ENCODE measurements at regions not wholly inside any gene's neighbourhood (a gene's known extent, or its start where the extent isn't known, plus 50 kb on each side); places are given as distances from the start of the nearest gene placed in this dataset.

- Histone ChIP-seq H3K4me3 (ENCODE audit: low read length in 2 of 2) (no peak overlapping the region), H3K27me3 (ENCODE audit: control insufficient read depth in 3 of 3, insufficient read depth in 3 of 3, low read depth in 1 of 3, low read length in 3 of 3) (no peaks in the 10 kb centered on the region), H3K23ac (ENCODE audit: low read depth, low read length, poor library complexity) (no peak overlapping the region), H4K91ac (ENCODE audit: low read depth, low read length, poor library complexity) (no peak overlapping the region), H3K4me2 (ENCODE audit: insufficient read depth, low read length, poor library complexity, severe bottlenecking) (no peak overlapping the region), H3K79me1 (ENCODE audit: low read depth, low read length) (no peaks in the 10 kb centered on the region), H2BK5ac (ENCODE audit: low read length) (no peak overlapping the region), H2BK15ac (ENCODE audit: low read length) (no peak overlapping the region), H3K4me1 (ENCODE audit: control insufficient read depth in 2 of 2, insufficient read depth in 1 of 2, low read depth in 1 of 2, low read length in 2 of 2) (no peaks in the 10 kb centered on the region), H3K18ac (ENCODE audit: low read length) (no peak overlapping the region), H3K9ac (ENCODE audit: low read depth, low read length, poor library complexity) (no peak overlapping the region), H2BK12ac (ENCODE audit: low read length) (no peak overlapping the region), H3K14ac (ENCODE audit: low read length) (no peak overlapping the region), H3K9me3 (replicated peaks in 1 of 2; ENCODE audit: control insufficient read depth in 2 of 2, insufficient read depth in 1 of 2, low read depth in 1 of 2, low read length in 2 of 2) (peaks cover 0 to 2% of the 10 kb centered on the region in 2 donors), H3K36me3 (replicated peaks in 1 of 2; ENCODE audit: control insufficient read depth in 2 of 2, insufficient read depth in 2 of 2, low read length in 2 of 2) (no peaks in the 10 kb centered on the region), H3K27ac (replicated peaks; ENCODE audit: low read length) (no peak overlapping the region), H2AFZ (ENCODE audit: low read length) (no peak overlapping the region), H3K4ac (ENCODE audit: low read length) (no peak overlapping the region), H2AK5ac (ENCODE audit: low read depth, low read length) (no peak overlapping the region), H2BK120ac (ENCODE audit: low read depth, low read length) (no peak overlapping the region), H4K8ac (ENCODE audit: low read depth, low read length) (no peak overlapping the region)
- DNase-seq (ENCODE audit: low spot score), result no peak
- WGBS, 2 donors (ENCODE audit: extremely low coverage in 2 of 2, insufficient read length in 2 of 2, insufficient replicate concordance in 1 of 2), result no CpG with 5 or more reads among the region's 6 CpGs
These were observed 356.5 kb upstream of the SOX5 start for GRCh38 chr12:24306001-24306400.

- no peak overlapping the region for H2BK120ac ChIP-seq (ENCODE audit: low read depth, low read length)
- H3K27me3 ChIP-seq (ENCODE audit: control insufficient read depth in 3 of 3, insufficient read depth in 3 of 3, low read depth in 1 of 3, low read length in 3 of 3), result no peaks in the 10 kb centered on the region
- H3K14ac ChIP-seq (ENCODE audit: low read length), result no peak overlapping the region
- no peak overlapping the region for H3K18ac ChIP-seq (ENCODE audit: low read length)
- H2BK12ac ChIP-seq (ENCODE audit: low read length), result no peak overlapping the region
- no peak overlapping the region for H2BK5ac ChIP-seq (ENCODE audit: low read length)
- peaks cover 0 to 2% of the 10 kb centered on the region in 2 donors for H3K9me3 ChIP-seq (replicated peaks in 1 of 2; ENCODE audit: control insufficient read depth in 2 of 2, insufficient read depth in 1 of 2, low read depth in 1 of 2, low read length in 2 of 2)
- H2AFZ ChIP-seq (ENCODE audit: low read length), result no peak overlapping the region
- H3K4me1 ChIP-seq (ENCODE audit: control insufficient read depth in 2 of 2, insufficient read depth in 1 of 2, low read depth in 1 of 2, low read length in 2 of 2), result no peaks in the 10 kb centered on the region
- H3K4ac ChIP-seq (ENCODE audit: low read length), result no peak overlapping the region
- no peak overlapping the region for H4K8ac ChIP-seq (ENCODE audit: low read depth, low read length)
- H3K4me2 ChIP-seq (ENCODE audit: insufficient read depth, low read length, poor library complexity, severe bottlenecking), result no peak overlapping the region
- H3K9ac ChIP-seq (ENCODE audit: low read depth, low read length, poor library complexity), result no peak overlapping the region
- H3K27ac ChIP-seq (replicated peaks; ENCODE audit: low read length), result no peak overlapping the region
- H2BK15ac ChIP-seq (ENCODE audit: low read length), result no peak overlapping the region
- no peaks in the 10 kb centered on the region for H3K79me1 ChIP-seq (ENCODE audit: low read depth, low read length)
- 100% methylated on average over 1 of the region's 4 CpGs for WGBS, 2 donors (ENCODE audit: extremely low coverage in 2 of 2, insufficient read length in 2 of 2, insufficient replicate concordance in 1 of 2)
- H3K4me3 ChIP-seq (ENCODE audit: low read length in 2 of 2), result no peak overlapping the region
- no peak overlapping the region for H3K23ac ChIP-seq (ENCODE audit: low read depth, low read length, poor library complexity)
- H2AK5ac ChIP-seq (ENCODE audit: low read depth, low read length), result no peak overlapping the region
- H3K36me3 ChIP-seq (replicated peaks in 1 of 2; ENCODE audit: control insufficient read depth in 2 of 2, insufficient read depth in 2 of 2, low read length in 2 of 2), result no peaks in the 10 kb centered on the region
- no peak for DNase-seq (ENCODE audit: low spot score)
- no peak overlapping the region for H4K91ac ChIP-seq (ENCODE audit: low read depth, low read length, poor library complexity)
These were observed 354.8 kb upstream of the SOX5 start for GRCh38 chr12:24304285-24304684.

- Histone ChIP-seq H2BK5ac (ENCODE audit: low read length) (no peak overlapping the region), H2BK120ac (ENCODE audit: low read depth, low read length) (no peak overlapping the region), H3K27me3 (ENCODE audit: control insufficient read depth in 3 of 3, insufficient read depth in 3 of 3, low read depth in 1 of 3, low read length in 3 of 3) (no peaks in the 10 kb centered on the region), H3K14ac (ENCODE audit: low read length) (no peak overlapping the region), H3K9ac (ENCODE audit: low read depth, low read length, poor library complexity) (no peak overlapping the region), H2BK15ac (ENCODE audit: low read length) (no peak overlapping the region), H4K8ac (ENCODE audit: low read depth, low read length) (no peak overlapping the region), H2AFZ (ENCODE audit: low read length) (no peak overlapping the region), H2AK5ac (ENCODE audit: low read depth, low read length) (no peak overlapping the region), H3K18ac (ENCODE audit: low read length) (no peak overlapping the region), H3K79me1 (ENCODE audit: low read depth, low read length) (no peaks in the 10 kb centered on the region), H3K9me3 (replicated peaks in 1 of 2; ENCODE audit: control insufficient read depth in 2 of 2, insufficient read depth in 1 of 2, low read depth in 1 of 2, low read length in 2 of 2) (peaks cover 0 to 2% of the 10 kb centered on the region in 2 donors), H3K23ac (ENCODE audit: low read depth, low read length, poor library complexity) (no peak overlapping the region), H3K4me3 (ENCODE audit: low read length in 2 of 2) (no peak overlapping the region), H3K4me1 (ENCODE audit: control insufficient read depth in 2 of 2, insufficient read depth in 1 of 2, low read depth in 1 of 2, low read length in 2 of 2) (peaks cover 0 to under 1% of the 10 kb centered on the region in 2 donors), H3K36me3 (replicated peaks in 1 of 2; ENCODE audit: control insufficient read depth in 2 of 2, insufficient read depth in 2 of 2, low read length in 2 of 2) (no peaks in the 10 kb centered on the region), H3K4ac (ENCODE audit: low read length) (no peak overlapping the region), H3K4me2 (ENCODE audit: insufficient read depth, low read length, poor library complexity, severe bottlenecking) (no peak overlapping the region), H4K91ac (ENCODE audit: low read depth, low read length, poor library complexity) (no peak overlapping the region), H2BK12ac (ENCODE audit: low read length) (no peak overlapping the region), H3K27ac (replicated peaks; ENCODE audit: low read length) (no peak overlapping the region)
- WGBS, 2 donors (ENCODE audit: extremely low coverage in 2 of 2, insufficient read length in 2 of 2, insufficient replicate concordance in 1 of 2), result no CpG with 5 or more reads among the region's 1 CpG
- no peak for DNase-seq (ENCODE audit: low spot score)
These were observed 353.2 kb upstream of the SOX5 start for GRCh38 chr12:24302708-24303107.

- H2BK120ac ChIP-seq (ENCODE audit: low read depth, low read length), result no peak overlapping the region
- no peak overlapping the region for H3K4me3 ChIP-seq (ENCODE audit: low read length in 2 of 2)
- H3K4ac ChIP-seq (ENCODE audit: low read length), result no peak overlapping the region
- H3K4me1 ChIP-seq (ENCODE audit: control insufficient read depth in 2 of 2, insufficient read depth in 1 of 2, low read depth in 1 of 2, low read length in 2 of 2), result peaks cover 3 to 4% of the 10 kb centered on the region in 2 donors
- no peak overlapping the region for H3K18ac ChIP-seq (ENCODE audit: low read length)
- no peak overlapping the region for H2BK5ac ChIP-seq (ENCODE audit: low read length)
- no peak overlapping the region for H2BK15ac ChIP-seq (ENCODE audit: low read length)
- no peak overlapping the region for H2AFZ ChIP-seq (ENCODE audit: low read length)
- H3K79me1 ChIP-seq (ENCODE audit: low read depth, low read length), result no peaks in the 10 kb centered on the region
- no peak overlapping the region for H3K27ac ChIP-seq (replicated peaks; ENCODE audit: low read length)
- H3K36me3 ChIP-seq (replicated peaks in 1 of 2; ENCODE audit: control insufficient read depth in 2 of 2, insufficient read depth in 2 of 2, low read length in 2 of 2), result no peaks in the 10 kb centered on the region
- H2BK12ac ChIP-seq (ENCODE audit: low read length), result no peak overlapping the region
- no peak overlapping the region for H3K14ac ChIP-seq (ENCODE audit: low read length)
- H3K4me2 ChIP-seq (ENCODE audit: insufficient read depth, low read length, poor library complexity, severe bottlenecking), result no peak overlapping the region
- no peaks in the 10 kb centered on the region for H3K27me3 ChIP-seq (ENCODE audit: control insufficient read depth in 3 of 3, insufficient read depth in 3 of 3, low read depth in 1 of 3, low read length in 3 of 3)
- no peak overlapping the region for H3K23ac ChIP-seq (ENCODE audit: low read depth, low read length, poor library complexity)
- H4K91ac ChIP-seq (ENCODE audit: low read depth, low read length, poor library complexity), result no peak overlapping the region
- WGBS, 2 donors (ENCODE audit: extremely low coverage in 2 of 2, insufficient read length in 2 of 2, insufficient replicate concordance in 1 of 2), result no CpG with 5 or more reads among the region's 5 CpGs
- no peak overlapping the region for H4K8ac ChIP-seq (ENCODE audit: low read depth, low read length)
- DNase-seq (ENCODE audit: low spot score), result no peak
- H3K9me3 ChIP-seq (replicated peaks in 1 of 2; ENCODE audit: control insufficient read depth in 2 of 2, insufficient read depth in 1 of 2, low read depth in 1 of 2, low read length in 2 of 2), result peaks cover 0 to 7% of the 10 kb centered on the region in 2 donors
- H2AK5ac ChIP-seq (ENCODE audit: low read depth, low read length), result no peak overlapping the region
- no peak overlapping the region for H3K9ac ChIP-seq (ENCODE audit: low read depth, low read length, poor library complexity)
These were observed 348.0 kb upstream of the SOX5 start for GRCh38 chr12:24297516-24297915.
